NCI-H2081 (cell line): ENCODE measurements at regions not wholly inside any gene's neighbourhood (a gene's known extent, or its start where the extent isn't known, plus 50 kb on each side); places are given as distances from the start of the nearest gene placed in this dataset.
A peak's percentile ranks its signal among the peaks of the same experiment; 100 is the strongest.
"Not testable (repeated sequence)": the region's sequence is repeated elsewhere in the genome, so short reads cannot be mapped to it uniquely, and the experiment has no call there.

ENCODE experiments used
- DNase-seq, 2 experiments: peaks; one replicate each; lab custom pipeline; 2025; lab: John Stamatoyannopoulos, UW

- not testable (repeated sequence) for DNase-seq
These were observed 302.0 kb upstream of the ST8SIA4 start for GRCh38 chr5:101205065-101205464.

GRCh38 chr5:101180365-101180764 is 277.3 kb upstream of the ST8SIA4 start:
- not testable (repeated sequence) for DNase-seq

DNA sequence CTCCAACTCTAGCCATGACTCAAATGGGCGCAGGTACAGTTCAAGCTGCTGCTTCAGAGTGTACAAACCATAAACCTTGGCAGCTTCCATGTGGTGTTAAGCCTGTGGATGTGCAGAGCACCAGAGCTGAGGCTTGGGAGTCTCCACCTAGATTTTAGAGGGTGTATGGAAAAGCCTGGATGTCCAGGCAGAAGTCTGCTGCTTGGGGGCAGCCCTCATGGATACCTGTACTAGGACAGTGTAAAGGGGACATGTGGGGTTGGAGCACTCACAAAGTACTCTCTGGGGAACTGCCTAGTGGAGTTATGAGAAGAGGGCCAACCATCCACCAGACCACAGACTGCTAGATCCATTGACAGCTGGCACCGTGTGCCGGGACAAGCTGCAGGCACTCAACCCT is 273.5 kb upstream of the ST8SIA4 start:
- no peak for DNase-seq

DNA sequence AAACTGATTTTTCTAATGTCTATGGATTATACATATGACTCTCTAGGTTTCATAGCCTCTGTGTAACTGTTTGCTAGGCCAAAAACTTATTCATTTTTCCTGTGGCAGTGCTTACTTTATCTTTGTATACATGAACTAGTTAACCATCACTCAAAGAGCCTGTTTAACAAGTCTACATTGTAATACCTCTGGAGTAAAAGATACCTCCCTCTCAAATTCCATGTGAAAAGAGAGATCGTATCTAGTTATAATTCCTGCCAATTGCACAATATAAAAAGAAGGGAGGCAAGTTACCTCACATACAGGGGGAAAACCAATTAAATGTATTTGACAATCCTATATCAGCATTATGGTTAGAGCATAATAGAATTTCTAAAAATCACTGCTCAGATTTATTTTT is 271.9 kb upstream of the ST8SIA4 start:
- DNase-seq: no peak

DNA sequence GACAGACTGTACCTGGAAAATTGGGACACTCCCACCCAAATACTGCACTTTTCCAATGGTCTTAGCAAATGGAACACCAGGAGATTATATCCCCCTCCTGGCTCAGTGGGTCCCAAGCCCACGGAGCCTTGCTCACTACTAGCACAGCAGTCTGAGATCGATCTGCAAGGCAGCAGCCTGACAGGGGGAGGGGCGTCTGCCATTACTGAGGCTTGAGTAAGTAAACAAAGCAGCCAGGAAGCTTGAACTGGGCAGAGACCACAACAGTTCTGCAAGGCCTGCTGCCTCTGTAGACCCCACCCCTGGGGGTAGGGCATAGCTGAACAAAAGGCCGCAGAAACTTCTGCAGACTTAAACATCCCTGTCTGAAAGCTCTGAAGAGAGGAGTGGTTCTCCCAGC is 260.0 kb upstream of the ST8SIA4 start:
- no peak for DNase-seq

GRCh38 chr5:101160002-101160401 is 256.9 kb upstream of the ST8SIA4 start:
- no peak for DNase-seq

- no peak for DNase-seq
These were observed 255.9 kb upstream of the ST8SIA4 start for GRCh38 chr5:101159006-101159405.

GRCh38 chr5:101153526-101153925 is 250.4 kb upstream of the ST8SIA4 start:
- no peak for DNase-seq

DNA sequence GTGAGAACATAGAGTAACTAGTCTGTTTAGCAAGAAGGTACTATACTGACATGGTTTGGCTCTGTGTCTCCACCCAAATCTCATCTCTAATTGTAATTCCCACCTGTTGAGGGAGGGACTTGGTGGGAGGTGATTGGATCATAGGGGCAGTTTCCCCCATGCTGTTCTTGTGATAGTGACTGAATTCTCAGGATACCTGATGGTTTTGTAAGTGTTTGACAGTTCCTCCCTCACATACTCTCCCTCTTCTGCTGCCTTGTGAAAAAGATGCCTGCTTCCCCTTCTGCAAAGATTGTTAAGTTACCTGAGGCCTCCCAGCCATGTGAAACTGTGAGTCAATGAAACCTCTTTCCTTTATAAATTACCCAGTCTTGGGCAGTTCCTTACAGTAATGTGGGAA is 240.4 kb upstream of the ST8SIA4 start:
- no peak for DNase-seq

GRCh38 chr5:101142102-101142501 is 239.0 kb upstream of the ST8SIA4 start:
- no peak for DNase-seq

DNA sequence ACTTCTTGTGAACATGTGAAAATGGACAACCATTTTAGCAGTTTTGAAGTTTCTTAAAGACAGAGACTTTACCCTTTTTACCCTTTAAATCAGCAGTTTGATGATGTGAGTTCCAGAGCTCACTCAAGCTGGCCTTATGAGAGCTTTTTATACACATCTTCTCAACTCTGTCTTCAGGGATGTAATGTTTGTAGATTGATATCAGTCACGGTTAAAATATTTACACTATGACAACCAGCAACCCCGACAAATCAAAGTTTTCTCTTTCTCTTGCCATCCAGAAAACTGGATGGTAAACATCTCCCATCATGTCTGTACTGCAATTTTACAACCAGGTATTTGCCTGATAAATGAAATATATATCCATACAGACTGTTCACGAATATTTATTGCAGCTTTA is 233.4 kb upstream of the ST8SIA4 start:
- DNase-seq: no peak

GRCh38 chr5:101123363-101123762 is 220.3 kb upstream of the ST8SIA4 start:
- DNase-seq: no peak

- DNase-seq: peak in 1 of 2 experiments; percentile 1
These were observed 209.6 kb upstream of the ST8SIA4 start for GRCh38 chr5:101112645-101113044.

DNA sequence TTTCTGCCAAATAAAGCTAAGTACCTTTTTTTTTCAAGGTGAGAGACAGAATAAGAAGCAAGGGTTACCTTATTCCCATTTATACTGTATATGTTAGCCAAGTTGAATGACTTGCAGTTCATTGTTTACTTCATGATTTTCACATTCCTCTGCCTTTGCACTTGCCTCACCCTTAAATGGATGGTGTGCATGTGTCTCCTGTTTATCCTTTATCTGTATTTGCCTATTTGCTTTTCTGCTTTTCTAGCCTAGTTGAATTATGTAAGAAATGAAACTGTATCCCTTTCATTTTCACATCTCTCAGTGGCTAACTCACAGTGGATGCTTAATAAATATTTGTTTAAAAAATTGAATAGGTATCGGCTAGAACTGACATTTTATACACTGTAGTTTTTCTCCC is 200.8 kb upstream of the ST8SIA4 start:
- DNase-seq: no peak

- DNase-seq: no peak
These were observed 199.4 kb upstream of the ST8SIA4 start for GRCh38 chr5:101102506-101102905.

DNA sequence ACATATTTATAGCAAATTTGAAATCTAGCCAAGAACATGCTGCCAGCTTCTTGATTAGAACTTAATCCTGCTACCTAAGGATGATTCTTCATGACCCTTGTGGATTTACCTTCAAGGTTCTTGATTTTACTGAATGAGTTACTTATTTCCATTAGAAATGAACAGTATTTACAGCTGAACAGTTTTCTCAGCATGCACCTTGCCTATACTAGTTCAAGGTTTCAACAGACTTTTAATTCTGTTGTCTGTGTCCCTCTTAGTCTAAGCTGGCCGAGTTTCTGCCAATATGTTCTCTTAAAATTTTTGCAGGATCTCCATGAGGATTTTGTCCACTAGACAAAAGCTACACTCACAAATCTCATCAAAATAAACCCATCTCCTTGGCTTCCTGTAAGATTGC is 188.8 kb upstream of the ST8SIA4 start:
- DNase-seq: no peak

GRCh38 chr5:101084353-101084752 is 181.3 kb upstream of the ST8SIA4 start:
- no peak for DNase-seq

DNA sequence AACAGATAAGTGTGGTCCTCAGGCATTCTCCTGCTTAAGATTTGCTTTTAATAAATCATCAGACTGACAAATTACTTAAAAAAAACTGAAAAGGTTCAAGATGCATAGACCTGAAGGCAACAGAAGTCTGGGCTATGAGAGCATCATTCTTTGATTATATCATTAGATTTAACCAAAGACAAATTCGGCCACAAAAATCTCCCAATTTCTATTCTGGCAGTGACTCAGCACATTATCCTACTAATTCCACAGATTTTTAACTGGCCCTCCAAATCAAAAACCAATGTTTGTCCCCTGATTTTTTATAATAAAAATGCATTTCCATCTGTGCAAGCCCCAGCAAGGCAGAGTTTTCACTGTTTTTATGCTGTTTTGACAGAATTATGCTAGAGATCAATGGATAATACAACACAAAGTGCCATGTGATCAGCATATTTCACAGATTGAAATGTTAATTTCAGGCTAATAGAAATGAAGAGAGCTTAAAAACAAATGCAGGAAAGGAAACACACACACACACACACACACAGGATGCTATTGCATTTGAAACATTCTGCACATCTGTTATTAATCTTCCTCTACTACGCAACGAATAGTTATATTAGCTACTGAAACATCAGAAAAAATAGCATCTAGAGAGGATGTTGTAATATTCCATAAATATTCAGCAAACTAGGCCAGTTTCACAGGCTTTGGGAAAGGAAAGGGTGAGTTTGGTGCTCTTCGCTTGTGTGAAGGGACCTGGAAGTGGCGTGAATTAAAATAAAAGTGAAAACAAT is 177.6 kb upstream of the ST8SIA4 start:
- DNase-seq: no peak

GRCh38 chr5:101068298-101068697 is 165.2 kb upstream of the ST8SIA4 start:
- DNase-seq: no peak

DNA sequence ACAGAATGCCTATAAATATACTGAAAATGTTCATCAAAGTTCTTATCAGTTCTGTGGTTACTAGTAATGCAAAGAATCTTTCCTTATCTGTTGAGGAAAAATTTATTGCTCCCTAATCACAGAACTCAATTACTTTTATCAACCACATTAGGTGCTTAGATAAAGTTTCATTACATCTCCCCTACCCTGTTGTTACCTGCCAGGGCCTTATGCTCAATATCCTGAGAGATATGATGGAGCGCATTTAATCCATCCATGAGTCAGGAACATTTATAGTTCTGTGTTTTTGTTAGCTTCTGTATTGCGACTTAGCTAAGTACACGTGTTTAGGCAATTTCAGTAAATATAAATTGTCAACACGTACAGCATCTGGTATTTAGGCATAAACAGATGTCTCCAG is 164.3 kb upstream of the ST8SIA4 start:
- no peak for DNase-seq

DNA sequence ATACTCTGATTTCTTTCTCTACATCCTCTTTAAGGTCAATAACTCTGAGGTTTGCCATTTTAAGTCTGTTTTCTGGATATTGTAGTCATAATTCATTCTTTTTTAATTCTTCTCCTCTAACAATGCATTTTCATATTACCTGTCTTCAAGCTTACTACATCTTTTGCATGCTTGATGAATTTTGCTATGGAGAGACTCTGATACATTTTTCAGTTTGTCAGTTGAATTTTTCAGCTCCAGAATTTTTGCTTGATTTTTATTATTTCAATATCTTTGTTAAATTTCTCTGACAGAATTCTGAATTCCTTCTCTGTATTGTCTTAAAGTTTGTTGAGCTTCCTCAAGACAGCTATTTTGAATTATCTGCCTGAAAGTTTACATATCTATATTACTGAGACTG is 159.8 kb upstream of the ST8SIA4 start:
- no peak for DNase-seq

- no peak for DNase-seq
These were observed 144.1 kb upstream of the ST8SIA4 start for GRCh38 chr5:101047181-101047580.

DNA sequence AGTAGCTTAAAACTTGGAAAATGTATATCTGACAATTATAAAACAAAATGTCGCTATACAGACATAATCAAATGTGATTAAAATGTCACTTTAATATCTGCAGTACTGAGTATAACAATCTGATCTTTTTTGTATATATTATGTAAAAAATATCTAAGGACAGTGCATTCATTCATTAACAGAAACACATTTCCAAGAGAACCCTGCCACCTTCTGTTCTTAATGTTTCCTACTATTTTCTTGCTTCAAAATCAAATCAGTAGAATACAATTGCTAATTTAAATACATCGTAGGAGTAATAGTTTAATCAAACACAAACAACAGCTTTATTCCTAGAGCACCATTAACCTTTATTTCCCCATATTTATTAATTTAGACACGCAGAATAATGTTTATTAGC is 142.6 kb upstream of the ST8SIA4 start:
- no peak for DNase-seq

DNA sequence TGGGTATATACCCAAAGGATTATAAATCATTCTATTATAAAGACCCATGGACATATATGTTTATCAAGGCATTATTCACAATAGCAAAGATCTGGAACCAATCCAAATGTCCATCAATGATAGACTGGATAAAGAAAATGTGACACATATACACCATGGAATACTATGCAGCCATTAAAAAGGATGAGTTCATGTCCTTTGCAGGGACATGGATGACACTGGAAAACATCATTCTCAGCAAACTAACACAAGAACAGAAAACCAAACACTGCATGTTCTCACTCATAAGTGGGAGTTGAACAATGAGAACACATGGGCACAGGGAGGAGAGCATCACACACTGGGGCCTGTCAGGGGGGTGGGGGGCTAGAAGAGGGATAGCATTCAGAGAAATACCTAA is 136.9 kb upstream of the ST8SIA4 start:
- not testable (repeated sequence) for DNase-seq
